Psoas muscle (tissue), 7 donors: ENCODE measurements at regions not wholly inside any gene's neighbourhood (a gene's known extent, or its start where the extent isn't known, plus 50 kb on each side); places are given as distances from the start of the nearest gene placed in this dataset.

Experiments used
- ATAC-seq, 4 donors: fragments of 200-7000 bp; cut with Tn5 transposase; one replicate each; pipeline ENCODE4 v1.9.1; 2020; ENCODE audit warnings: moderate library complexity in 3 of 4, mild to moderate bottlenecking in 2 of 4
- DNase-seq, 2 donors: peaks; one replicate each; pipeline ENCODE4 v3.0.0-alpha.2; 2020
- H3K27ac ChIP-seq: fragments of 200-600 bp; one replicate; pipeline ENCODE4 v1.8.0; 2022
- H3K27me3 ChIP-seq, 3 donors: fragments of 200-600 bp in 1 of 3; one replicate each; pipeline versions ENCODE4 v1.6.1 to v1.8.0; 2013 to 2022; ENCODE audit warnings: low read length in 2 of 3, mild to moderate bottlenecking in 2 of 3, moderate library complexity in 1 of 3; ENCODE audit not compliant: insufficient read depth in 3 of 3
- H3K36me3 ChIP-seq, 2 donors: fragments of 200-600 bp in 1 of 2; one replicate each; pipeline versions ENCODE4 v1.6.1 to v1.8.0; 2013 to 2022; ENCODE audit warnings: low read depth in 1 of 2, mild to moderate bottlenecking in 1 of 2, moderate library complexity in 1 of 2; ENCODE audit not compliant: insufficient read depth in 1 of 2
- H3K4me1 ChIP-seq: fragments of 200-600 bp; one replicate; pipeline ENCODE4 v1.8.0; 2022
- H3K4me3 ChIP-seq: fragments of 200-600 bp; one replicate; pipeline ENCODE4 v1.8.0; 2022; ENCODE audit warnings: mild to moderate bottlenecking
- H3K9me3 ChIP-seq: fragments of 200-600 bp; one replicate; pipeline ENCODE4 v1.8.0; 2022
- WGBS, 3 donors: extraction: QIAGEN DNeasy Blood & Tissue Kit; methylation state at CpG; one replicate each; pipeline versions ENCODE4 v1.1.6 to v1.1.7; 2013; 5-methylcytosine and 5-hydroxymethylcytosine counted together
- intact Hi-C, 2 donors: fragments of 100-400 bp; cut with DNase I; formaldehyde crosslinking; loops; one replicate each; pipeline versions ENCODE4 v1.11.0 to v1.14.2; 2022
- TF ChIP-seq, protein P1 (sequence below): fragments of 200-600 bp; IDR thresholded peaks from one replicate; pipeline ENCODE4 v1.8.0; 2022; ENCODE audit warnings: antibody characterized with exemption
- donor health status: healthy with polysubstance abuse.
- donor health status: DM: no; HTN: no; CAD: no; lungs with moderate emphysema.
- donor health status: Bipolar disorder and iron deficiency.
- donor health status: healthy.
- donor health status: DM: yes; HTN: yes; CAD: no.
- donor health status: DM: no; HTN: no; CAD: no.
- donor health status: DM: yes; HTN: yes; CAD: no.

GRCh38 chr7:65820287-65820950 is 52.5 kb upstream of the VKORC1L1 start:
- intact Hi-C loops = no loop called here
- no peaks in the 10 kb centered on the region for H3K36me3 ChIP-seq
- no peak overlapping the region for H3K4me3 ChIP-seq
- H3K27ac ChIP-seq = no peak overlapping the region
- no peaks in the 10 kb centered on the region for H3K9me3 ChIP-seq
- ATAC-seq = no peak
- TF ChIP-seq, protein P1, sequence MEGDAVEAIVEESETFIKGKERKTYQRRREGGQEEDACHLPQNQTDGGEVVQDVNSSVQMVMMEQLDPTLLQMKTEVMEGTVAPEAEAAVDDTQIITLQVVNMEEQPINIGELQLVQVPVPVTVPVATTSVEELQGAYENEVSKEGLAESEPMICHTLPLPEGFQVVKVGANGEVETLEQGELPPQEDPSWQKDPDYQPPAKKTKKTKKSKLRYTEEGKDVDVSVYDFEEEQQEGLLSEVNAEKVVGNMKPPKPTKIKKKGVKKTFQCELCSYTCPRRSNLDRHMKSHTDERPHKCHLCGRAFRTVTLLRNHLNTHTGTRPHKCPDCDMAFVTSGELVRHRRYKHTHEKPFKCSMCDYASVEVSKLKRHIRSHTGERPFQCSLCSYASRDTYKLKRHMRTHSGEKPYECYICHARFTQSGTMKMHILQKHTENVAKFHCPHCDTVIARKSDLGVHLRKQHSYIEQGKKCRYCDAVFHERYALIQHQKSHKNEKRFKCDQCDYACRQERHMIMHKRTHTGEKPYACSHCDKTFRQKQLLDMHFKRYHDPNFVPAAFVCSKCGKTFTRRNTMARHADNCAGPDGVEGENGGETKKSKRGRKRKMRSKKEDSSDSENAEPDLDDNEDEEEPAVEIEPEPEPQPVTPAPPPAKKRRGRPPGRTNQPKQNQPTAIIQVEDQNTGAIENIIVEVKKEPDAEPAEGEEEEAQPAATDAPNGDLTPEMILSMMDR = no peak
- no peaks in the 10 kb centered on the region for H3K4me1 ChIP-seq
- H3K27me3 ChIP-seq = no peaks in the 10 kb centered on the region
- DNase-seq = no peak
- 43 to 48% (median 48%) methylated on average over 4 of the region's 4 CpGs for WGBS, 3 donors
